H1 (cell line): ENCODE measurements at regions not wholly inside any gene's neighbourhood (a gene's known extent, or its start where the extent isn't known, plus 50 kb on each side); places are given as distances from the start of the nearest gene placed in this dataset.

Experiments used
- CTCF ChIA-PET: fragments of 300-600 bp; sonication (Branson Sonifier 250); formaldehyde crosslinking; loops from one replicate; lab custom pipeline; 2021; ENCODE audit not compliant: partially characterized antibody; lab: Charles Lee
- POLR2A ChIA-PET: fragments of 300-600 bp; sonication (Branson Sonifier 250); formaldehyde crosslinking; loops from one replicate; lab custom pipeline; 2021; ENCODE audit warnings: inconsistent platforms; ENCODE audit not compliant: partially characterized antibody; lab: Charles Lee
- DNase-seq, 2 experiments: peaks; one replicate each; pipeline versions ENCODE4 v3.0.0 to v3.0.0-alpha.2; 2010 to 2022; ENCODE audit warnings: low spot score in 2 of 2, low read depth in 1 of 2, mixed read lengths in 1 of 2
- FAIRE-seq: peaks from 2 replicates; lab custom pipeline; 2011; peaks lifted over from hg19 to GRCh38; lab: Jason Lieb, UNC
- H2AFZ ChIP-seq: 2 replicates; pipeline ENCODE4 v1.8.1; 2012; ENCODE audit warnings: low read length, inconsistent platforms
- H2AK5ac ChIP-seq: 2 replicates; pipeline ENCODE4 v1.6.1; 2013; ENCODE audit warnings: low read depth, low read length
- H2BK120ac ChIP-seq: replicated peaks from 2 replicates; pipeline ENCODE3; 2013; ENCODE audit warnings: low read depth, low read length, inconsistent platforms
- H2BK12ac ChIP-seq: 2 replicates; pipeline ENCODE4 v1.6.1; 2013; ENCODE audit warnings: low read depth, low read length
- H2BK15ac ChIP-seq: 2 replicates; pipeline ENCODE4 v1.6.1; 2013; ENCODE audit warnings: low read length
- H2BK20ac ChIP-seq: 2 replicates; pipeline ENCODE4 v1.6.1; 2013; ENCODE audit warnings: low read length
- H2BK5ac ChIP-seq: 2 replicates; pipeline ENCODE4 v1.6.1; 2013; ENCODE audit warnings: low read depth, low read length
- H3K14ac ChIP-seq: 2 replicates; pipeline ENCODE4 v1.6.1; 2013; ENCODE audit warnings: inconsistent platforms; ENCODE audit not compliant: insufficient read length
- H3K18ac ChIP-seq: 2 replicates; pipeline ENCODE4 v1.6.1; 2013; ENCODE audit warnings: low read length; ENCODE audit errors: extremely low read depth
- H3K23ac ChIP-seq: 2 replicates; pipeline ENCODE4 v1.6.1; 2013; ENCODE audit warnings: inconsistent platforms; ENCODE audit not compliant: insufficient read length
- H3K23me2 ChIP-seq: 2 replicates; pipeline ENCODE4 v1.6.1; 2013; ENCODE audit warnings: low read depth, low read length
- H3K27ac ChIP-seq: 2 replicates; pipeline ENCODE4 v1.6.1; 2011; ENCODE audit warnings: low read depth, low read length, inconsistent platforms
- H3K27me3 ChIP-seq, 4 experiments: replicated peaks in 1 of 4; 1 replicate in 1 of 4; 2 replicates in 3 of 4; pipeline versions ENCODE4 v1.6.1 to v1.8.1; 2011 to 2013; ENCODE audit warnings: low read length in 3 of 4, mild to moderate bottlenecking in 3 of 4, inconsistent platforms in 2 of 4, mixed read lengths in 2 of 4, moderate library complexity in 1 of 4; ENCODE audit not compliant: control insufficient read depth in 3 of 4, insufficient read depth in 3 of 4; ENCODE audit errors: extremely low read depth in 1 of 4
- H3K36me3 ChIP-seq, 4 experiments: 2 replicates each; pipeline versions ENCODE4 v1.6.1 to v1.8.1; 2011 to 2013; ENCODE audit warnings: mild to moderate bottlenecking in 4 of 4, low read length in 3 of 4, moderate library complexity in 2 of 4, control low read depth in 1 of 4, inconsistent platforms in 1 of 4; ENCODE audit not compliant: insufficient read depth in 4 of 4, control insufficient read depth in 2 of 4
- H3K4ac ChIP-seq: replicated peaks from 2 replicates; pipeline ENCODE3; 2013; ENCODE audit warnings: low read length, low read depth, mixed read lengths, inconsistent platforms; ENCODE audit not compliant: insufficient read length
- H3K4me1 ChIP-seq, 4 experiments: replicated peaks in 1 of 4; 1 replicate in 1 of 4; 2 replicates in 3 of 4; pipeline versions ENCODE4 v1.6.1 to v1.8.1; 2011 to 2013; ENCODE audit warnings: low read length in 3 of 4, inconsistent platforms in 2 of 4, mixed read lengths in 1 of 4; ENCODE audit not compliant: insufficient read depth in 4 of 4, control insufficient read depth in 3 of 4
- H3K4me2 ChIP-seq, 2 experiments: 2 replicates each; pipeline versions ENCODE4 v1.6.1 to v1.8.1; 2011 to 2013; ENCODE audit warnings: low read depth in 2 of 2, low read length in 2 of 2, control low read depth in 1 of 2, inconsistent platforms in 1 of 2, mild to moderate bottlenecking in 1 of 2; ENCODE audit not compliant: insufficient read depth in 1 of 2
- H3K4me3 ChIP-seq, 4 experiments: fragments of 200-600, 300-600 bp in 1 of 4; sonication (generic), shearing (Covaris generic), sonication (Bioruptor Twin) in 1 of 4; 2 replicates each; pipeline versions ENCODE4 v1.5.1 to v1.8.1; 2011 to 2016; ENCODE audit warnings: low read length in 4 of 4, low read depth in 3 of 4, control low read depth in 2 of 4, inconsistent platforms in 2 of 4, mild to moderate bottlenecking in 2 of 4, mixed read lengths in 1 of 4, moderate library complexity in 1 of 4; ENCODE audit not compliant: insufficient read depth in 2 of 4; ENCODE audit errors: extremely low read depth in 1 of 4
- H3K56ac ChIP-seq: replicated peaks from 2 replicates; pipeline ENCODE3; 2013; ENCODE audit warnings: low read depth, mild to moderate bottlenecking, mixed read lengths, low read length, inconsistent platforms; ENCODE audit not compliant: insufficient read length
- H3K79me1 ChIP-seq: 2 replicates; pipeline ENCODE4 v1.6.1; 2013; ENCODE audit warnings: low read depth, low read length, control low read depth
- H3K79me2 ChIP-seq, 2 experiments: 2 replicates each; pipeline versions ENCODE4 v1.6.1 to v1.8.1; 2012 to 2013; ENCODE audit warnings: low read length in 2 of 2, mild to moderate bottlenecking in 2 of 2, inconsistent platforms in 1 of 2; ENCODE audit not compliant: insufficient read depth in 2 of 2, control insufficient read depth in 1 of 2
- H3K9ac ChIP-seq, 4 experiments: replicated peaks in 1 of 4; 1 replicate in 1 of 4; 2 replicates in 3 of 4; pipeline versions ENCODE4 v1.6.1 to v1.8.1; 2011 to 2013; ENCODE audit warnings: low read depth in 3 of 4, low read length in 3 of 4, control low read depth in 2 of 4, mild to moderate bottlenecking in 2 of 4, moderate library complexity in 2 of 4, inconsistent platforms in 1 of 4; ENCODE audit errors: extremely low read depth in 1 of 4
- H3K9me3 ChIP-seq, 2 experiments: 2 replicates each; pipeline versions ENCODE4 v1.6.1 to v1.8.1; 2012 to 2013; ENCODE audit warnings: mild to moderate bottlenecking in 2 of 2, moderate library complexity in 2 of 2, control low read depth in 1 of 2, inconsistent platforms in 1 of 2, low read depth in 1 of 2, low read length in 1 of 2, mixed read lengths in 1 of 2; ENCODE audit not compliant: insufficient read depth in 2 of 2
- H4K20me1 ChIP-seq, 2 experiments: replicated peaks in 1 of 2; 2 replicates each; pipeline versions ENCODE3 to v1.8.1; 2011 to 2013; ENCODE audit warnings: inconsistent platforms in 2 of 2, low read length in 2 of 2, mild to moderate bottlenecking in 1 of 2; ENCODE audit not compliant: insufficient read depth in 2 of 2, control insufficient read depth in 1 of 2
- H4K5ac ChIP-seq: 2 replicates; pipeline ENCODE4 v1.6.1; 2013; ENCODE audit warnings: low read length, low read depth, mixed read lengths, inconsistent platforms; ENCODE audit not compliant: insufficient read length
- H4K8ac ChIP-seq: 2 replicates; pipeline ENCODE4 v1.8.0; 2013; ENCODE audit warnings: mild to moderate bottlenecking, moderate library complexity, low read length, inconsistent platforms; ENCODE audit not compliant: insufficient read depth; ENCODE audit errors: extremely low read depth
- H4K91ac ChIP-seq: replicated peaks from 2 replicates; pipeline ENCODE3; 2013; ENCODE audit warnings: low read length, mixed read lengths, inconsistent platforms; ENCODE audit not compliant: insufficient read length
- EGR1 ChIP-seq: IDR thresholded peaks from 2 replicates; pipeline ENCODE4 v1.6.1; 2011; ENCODE audit warnings: low read depth, low read length, borderline replicate concordance
- TF ChIP-seq, protein P1 (sequence below), 3 experiments: IDR thresholded peaks; 1 replicate in 2 of 3; 2 replicates in 1 of 3; pipeline versions ENCODE4 v1.5.1 to v1.6.1; 2011; ENCODE audit warnings: low read length in 3 of 3, mild to moderate bottlenecking in 3 of 3, inconsistent platforms in 2 of 3, low read depth in 1 of 3, moderate library complexity in 1 of 3; ENCODE audit not compliant: insufficient read depth in 1 of 3; ENCODE audit errors: control extremely low read depth in 1 of 3

DNA sequence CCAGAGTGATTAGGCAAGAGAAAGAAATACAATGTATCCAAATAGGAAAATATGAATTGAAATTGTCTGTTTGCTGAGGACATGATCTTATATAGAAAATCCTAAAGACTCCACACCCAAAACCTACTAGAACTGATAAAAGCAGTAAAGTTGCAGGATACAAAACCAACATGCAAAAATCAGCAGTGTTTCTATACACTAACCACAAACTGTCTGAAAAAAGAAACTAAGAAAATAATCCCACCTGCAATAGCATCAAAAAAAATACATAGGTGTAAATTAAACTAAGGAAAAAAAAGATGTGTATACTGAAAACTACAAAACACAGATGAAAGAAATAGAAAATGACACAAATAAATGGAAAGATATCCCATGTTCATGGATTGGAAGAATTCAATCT is 203.6 kb upstream of the SETMAR start:
- H2BK20ac ChIP-seq: no peak overlapping the region
- FAIRE-seq (no peak), DNase-seq (no peak)
- no peaks in the 10 kb centered on the region for H3K79me2 ChIP-seq
- CTCF ChIA-PET: no interaction called here
- H2BK5ac ChIP-seq: no peak overlapping the region
- H3K56ac ChIP-seq: no peak overlapping the region
- no peaks in the 10 kb centered on the region for H4K20me1 ChIP-seq
- no peak overlapping the region for H3K27ac ChIP-seq
- H2AK5ac ChIP-seq: no peak overlapping the region
- no peaks in the 10 kb centered on the region for H3K36me3 ChIP-seq
- POLR2A ChIA-PET: no interaction called here
- H4K8ac ChIP-seq: no peak overlapping the region
- no peak overlapping the region for H3K14ac ChIP-seq
- H2BK12ac ChIP-seq: no peak overlapping the region
- H3K9ac ChIP-seq: no peak overlapping the region
- H3K4me2 ChIP-seq: no peak overlapping the region
- H3K4me1 ChIP-seq: no peaks in the 10 kb centered on the region
- no peak overlapping the region for H3K4me3 ChIP-seq
- H3K4ac ChIP-seq: no peak overlapping the region
- no peaks in the 10 kb centered on the region for H3K23me2 ChIP-seq
- no peak overlapping the region for H3K18ac ChIP-seq
- H2AFZ ChIP-seq: no peak overlapping the region
- TF ChIP-seq, protein P1, sequence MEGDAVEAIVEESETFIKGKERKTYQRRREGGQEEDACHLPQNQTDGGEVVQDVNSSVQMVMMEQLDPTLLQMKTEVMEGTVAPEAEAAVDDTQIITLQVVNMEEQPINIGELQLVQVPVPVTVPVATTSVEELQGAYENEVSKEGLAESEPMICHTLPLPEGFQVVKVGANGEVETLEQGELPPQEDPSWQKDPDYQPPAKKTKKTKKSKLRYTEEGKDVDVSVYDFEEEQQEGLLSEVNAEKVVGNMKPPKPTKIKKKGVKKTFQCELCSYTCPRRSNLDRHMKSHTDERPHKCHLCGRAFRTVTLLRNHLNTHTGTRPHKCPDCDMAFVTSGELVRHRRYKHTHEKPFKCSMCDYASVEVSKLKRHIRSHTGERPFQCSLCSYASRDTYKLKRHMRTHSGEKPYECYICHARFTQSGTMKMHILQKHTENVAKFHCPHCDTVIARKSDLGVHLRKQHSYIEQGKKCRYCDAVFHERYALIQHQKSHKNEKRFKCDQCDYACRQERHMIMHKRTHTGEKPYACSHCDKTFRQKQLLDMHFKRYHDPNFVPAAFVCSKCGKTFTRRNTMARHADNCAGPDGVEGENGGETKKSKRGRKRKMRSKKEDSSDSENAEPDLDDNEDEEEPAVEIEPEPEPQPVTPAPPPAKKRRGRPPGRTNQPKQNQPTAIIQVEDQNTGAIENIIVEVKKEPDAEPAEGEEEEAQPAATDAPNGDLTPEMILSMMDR (IDR thresholded peaks at IDR 0.05; ENCODE audit: control extremely low read depth in 1 of 3, insufficient read depth in 1 of 3, low read depth in 1 of 3, low read length in 3 of 3): no peak
- TF ChIP-seq EGR1: no peak
- H3K23ac ChIP-seq: no peak overlapping the region
- no peak overlapping the region for H2BK120ac ChIP-seq
- H3K27me3 ChIP-seq: no peaks in the 10 kb centered on the region
- H3K79me1 ChIP-seq: no peaks in the 10 kb centered on the region
- H4K91ac ChIP-seq: no peak overlapping the region
- H3K9me3 ChIP-seq: no peaks in the 10 kb centered on the region
- H2BK15ac ChIP-seq: no peak overlapping the region
- H4K5ac ChIP-seq: no peak overlapping the region
